HFFc6 (cell line): ENCODE measurements at regions not wholly inside any gene's neighbourhood (a gene's known extent, or its start where the extent isn't known, plus 50 kb on each side); places are given as distances from the start of the nearest gene placed in this dataset.

Experiments
- DNase-seq: peaks from one replicate; pipeline ENCODE4 v3.0.0-alpha.2; 2018
- H3K27ac Mint-ChIP-seq: 2 replicates; pipeline ENCODE4 v1.8.0; 2020; ENCODE audit warnings: mild to moderate bottlenecking, mixed read lengths
- H3K27me3 Mint-ChIP-seq: 2 replicates; pipeline ENCODE4 v1.8.0; 2021; ENCODE audit warnings: mild to moderate bottlenecking, moderate library complexity, mixed read lengths; ENCODE audit not compliant: insufficient read depth
- H3K36me3 Mint-ChIP-seq: 2 replicates; pipeline ENCODE4 v1.8.0; 2021; ENCODE audit warnings: low read depth, mixed read lengths
- H3K4me1 Mint-ChIP-seq: 2 replicates; pipeline ENCODE4 v1.8.0; 2020; ENCODE audit warnings: low read depth, mixed read lengths
- H3K4me3 Mint-ChIP-seq: 2 replicates; pipeline ENCODE4 v1.8.0; 2020; ENCODE audit warnings: mild to moderate bottlenecking, moderate library complexity, mixed read lengths
- H3K9me3 Mint-ChIP-seq: 2 replicates; pipeline ENCODE4 v1.8.0; 2020; ENCODE audit warnings: mild to moderate bottlenecking, mixed read lengths
- TF ChIP-seq, protein P1 (sequence below): fragments of 200-600 bp; sonication (generic); IDR thresholded peaks from 2 replicates; pipeline ENCODE4 v1.5.0; 2021; ENCODE audit warnings: antibody characterized with exemption, mild to moderate bottlenecking

DNA sequence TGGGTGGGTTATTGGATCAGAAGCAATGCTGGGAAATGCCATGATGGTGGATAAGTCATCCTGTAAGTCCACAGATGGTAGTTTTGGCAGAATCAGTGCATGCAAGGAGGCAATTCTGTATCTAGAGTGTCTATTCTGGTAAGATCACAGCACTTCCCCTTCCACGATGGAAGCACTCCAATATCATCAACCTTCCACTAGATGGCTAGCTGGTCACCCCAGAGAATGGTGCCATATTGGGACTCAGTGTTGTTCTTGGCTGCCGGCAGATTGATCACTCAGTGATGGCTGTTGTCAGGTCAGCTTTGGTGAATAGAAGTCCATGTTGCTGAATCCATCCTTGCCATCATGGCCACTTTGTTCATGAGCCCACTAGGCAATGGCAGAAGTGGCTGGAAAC, 553.5 kb downstream of the CSNK1G3 start:
- H3K27ac Mint-ChIP-seq, result no peak overlapping the region
- H3K36me3 Mint-ChIP-seq, result no peaks in the 10 kb centered on the region
- no peaks in the 10 kb centered on the region for H3K27me3 Mint-ChIP-seq
- no peak overlapping the region for H3K4me3 Mint-ChIP-seq
- no peak for DNase-seq
- H3K9me3 Mint-ChIP-seq, result no peaks in the 10 kb centered on the region
- TF ChIP-seq, protein P1, sequence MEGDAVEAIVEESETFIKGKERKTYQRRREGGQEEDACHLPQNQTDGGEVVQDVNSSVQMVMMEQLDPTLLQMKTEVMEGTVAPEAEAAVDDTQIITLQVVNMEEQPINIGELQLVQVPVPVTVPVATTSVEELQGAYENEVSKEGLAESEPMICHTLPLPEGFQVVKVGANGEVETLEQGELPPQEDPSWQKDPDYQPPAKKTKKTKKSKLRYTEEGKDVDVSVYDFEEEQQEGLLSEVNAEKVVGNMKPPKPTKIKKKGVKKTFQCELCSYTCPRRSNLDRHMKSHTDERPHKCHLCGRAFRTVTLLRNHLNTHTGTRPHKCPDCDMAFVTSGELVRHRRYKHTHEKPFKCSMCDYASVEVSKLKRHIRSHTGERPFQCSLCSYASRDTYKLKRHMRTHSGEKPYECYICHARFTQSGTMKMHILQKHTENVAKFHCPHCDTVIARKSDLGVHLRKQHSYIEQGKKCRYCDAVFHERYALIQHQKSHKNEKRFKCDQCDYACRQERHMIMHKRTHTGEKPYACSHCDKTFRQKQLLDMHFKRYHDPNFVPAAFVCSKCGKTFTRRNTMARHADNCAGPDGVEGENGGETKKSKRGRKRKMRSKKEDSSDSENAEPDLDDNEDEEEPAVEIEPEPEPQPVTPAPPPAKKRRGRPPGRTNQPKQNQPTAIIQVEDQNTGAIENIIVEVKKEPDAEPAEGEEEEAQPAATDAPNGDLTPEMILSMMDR, result no peak
- no peaks in the 10 kb centered on the region for H3K4me1 Mint-ChIP-seq

DNA sequence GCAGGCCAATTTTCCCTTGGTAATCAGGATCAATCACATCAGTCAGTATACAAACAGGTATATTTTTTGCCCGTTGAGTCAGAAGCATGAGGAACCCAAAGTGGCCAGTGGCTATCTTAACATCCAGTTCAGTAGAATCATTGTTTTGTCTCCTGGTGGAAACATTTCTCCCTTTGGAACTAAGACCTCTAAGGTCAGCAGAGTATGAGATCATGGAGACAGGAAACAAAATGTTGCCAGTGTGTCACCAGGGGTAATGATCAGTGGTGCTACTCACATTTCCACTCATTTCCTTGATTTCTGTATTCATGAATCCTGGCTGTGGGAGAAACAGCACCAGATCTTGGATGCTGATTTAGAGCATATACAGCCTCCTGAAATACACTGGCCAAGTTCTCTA, 553.0 kb downstream of the CSNK1G3 start:
- Mint-ChIP-seq H3K27ac (no peak overlapping the region), H3K4me3 (no peak overlapping the region), H3K9me3 (no peaks in the 10 kb centered on the region), H3K27me3 (no peaks in the 10 kb centered on the region), H3K36me3 (no peaks in the 10 kb centered on the region), H3K4me1 (no peaks in the 10 kb centered on the region)
- DNase-seq, result no peak
- TF ChIP-seq, protein P1, result no peak

DNA sequence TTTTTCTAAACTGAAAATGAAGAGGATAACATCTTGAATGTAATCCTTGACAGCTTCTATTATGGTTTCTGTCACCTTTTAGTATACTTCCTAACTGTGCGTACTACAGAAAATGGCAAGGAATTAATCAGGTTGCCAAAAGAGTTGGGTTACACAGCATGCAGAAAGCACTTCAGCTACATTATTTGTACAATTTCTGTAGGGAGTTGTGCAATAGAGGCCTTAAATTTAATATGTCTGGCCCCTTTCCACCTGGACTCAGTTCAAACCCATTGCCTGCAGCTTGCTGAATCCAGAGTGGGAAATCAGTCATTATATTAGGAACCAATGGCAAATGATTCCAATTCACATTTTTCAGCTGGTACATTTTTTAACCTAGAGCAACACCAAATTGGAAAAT, 549.7 kb downstream of the CSNK1G3 start:
- Mint-ChIP-seq H3K9me3 (no peaks in the 10 kb centered on the region), H3K4me3 (no peak overlapping the region), H3K36me3 (no peaks in the 10 kb centered on the region), H3K27ac (no peak overlapping the region), H3K27me3 (no peaks in the 10 kb centered on the region), H3K4me1 (no peaks in the 10 kb centered on the region)
- TF ChIP-seq, protein P1, result no peak
- no peak for DNase-seq

DNA sequence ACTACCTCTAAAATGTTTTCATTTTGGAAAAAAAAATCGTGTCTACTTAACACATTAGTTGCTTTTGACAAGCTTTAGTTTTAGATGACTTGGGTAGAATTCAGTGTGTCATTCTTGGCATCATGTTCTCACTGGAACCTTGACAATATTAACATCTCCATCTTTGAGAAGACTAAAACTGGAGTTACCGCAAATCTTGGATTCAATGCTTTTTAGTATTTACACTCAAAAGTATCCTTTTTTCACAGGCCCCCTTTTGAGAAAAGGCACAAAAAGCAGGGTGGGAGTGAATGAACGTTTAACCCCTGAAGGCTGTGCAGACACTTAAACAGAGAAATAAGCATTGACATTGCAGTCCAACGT, 549.1 kb downstream of the CSNK1G3 start:
- no peaks in the 10 kb centered on the region for H3K4me1 Mint-ChIP-seq
- H3K27me3 Mint-ChIP-seq, result no peaks in the 10 kb centered on the region; the same call in 1 of the 2 replicates
- no peak for DNase-seq
- H3K27ac Mint-ChIP-seq, result no peak overlapping the region
- H3K9me3 Mint-ChIP-seq, result no peaks in the 10 kb centered on the region
- TF ChIP-seq, protein P1, result no peak
- H3K36me3 Mint-ChIP-seq, result no peaks in the 10 kb centered on the region
- H3K4me3 Mint-ChIP-seq, result no peak overlapping the region

DNA sequence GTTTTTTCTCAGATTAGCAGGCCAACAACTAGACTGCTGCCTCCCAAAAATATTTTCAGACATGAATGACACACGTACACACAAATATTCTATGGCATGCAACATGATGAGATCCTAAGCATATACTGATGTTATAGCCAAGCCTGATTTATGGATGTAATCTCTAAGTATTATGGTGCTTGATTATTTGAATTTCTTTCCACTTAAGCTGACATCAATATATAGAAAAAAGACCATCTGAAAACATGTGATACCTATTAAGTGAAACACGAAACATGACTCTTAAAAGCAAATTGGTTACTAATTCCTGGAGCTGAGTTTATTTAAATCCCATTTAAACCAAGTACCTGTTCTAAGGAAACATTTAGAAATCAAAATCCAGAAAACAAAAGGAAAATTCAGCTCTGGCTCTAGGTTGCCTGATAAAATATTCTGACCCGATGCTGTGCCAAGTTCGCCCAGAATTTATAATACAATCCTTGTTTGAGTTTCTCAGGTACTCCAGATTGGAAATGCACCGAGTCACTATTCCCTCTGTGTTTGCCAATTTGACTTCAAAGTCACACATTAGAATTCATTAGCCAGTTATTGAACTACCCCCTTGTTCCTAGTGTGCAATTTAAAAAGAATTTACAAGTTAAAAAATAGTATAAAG, 548.6 kb downstream of the CSNK1G3 start:
- Mint-ChIP-seq H3K9me3 (no peaks in the 10 kb centered on the region), H3K36me3 (no peaks in the 10 kb centered on the region), H3K4me1 (no peaks in the 10 kb centered on the region), H3K4me3 (no peak overlapping the region), H3K27me3 (no peaks in the 10 kb centered on the region; the same call in 1 of the 2 replicates), H3K27ac (no peak overlapping the region)
- TF ChIP-seq, protein P1, result no peak
- DNase-seq, result no peak

DNA sequence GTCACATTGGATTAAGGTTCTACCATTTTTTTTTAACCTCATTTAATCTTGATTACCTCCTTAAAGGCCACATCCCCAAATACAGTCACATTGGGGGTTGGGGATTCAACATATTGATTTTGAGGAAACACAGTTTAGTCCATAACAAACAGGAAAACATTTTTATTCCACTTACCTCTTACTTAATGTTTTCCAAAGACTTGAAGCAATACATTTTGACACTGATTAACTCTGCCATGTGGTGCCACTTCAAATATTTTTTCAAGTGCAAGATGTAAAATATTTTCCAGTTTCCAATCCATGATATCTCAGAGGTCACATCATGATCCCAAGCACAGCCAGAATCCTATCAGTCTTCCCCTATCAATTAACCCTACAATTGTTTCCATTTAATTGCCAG, 548.0 kb downstream of the CSNK1G3 start:
- Mint-ChIP-seq H3K4me3 (no peak overlapping the region), H3K9me3 (no peaks in the 10 kb centered on the region), H3K4me1 (no peaks in the 10 kb centered on the region), H3K27me3 (no peaks in the 10 kb centered on the region; the same call in 1 of the 2 replicates), H3K27ac (no peak overlapping the region), H3K36me3 (no peaks in the 10 kb centered on the region)
- DNase-seq, result no peak
- TF ChIP-seq, protein P1, result no peak
